ENCODE measurements at regions not wholly inside any gene's neighbourhood (a gene's known extent, or its start where the extent isn't known, plus 50 kb on each side); places are given as distances from the start of the nearest gene placed in this dataset.

GRCh38 chr12:13318231-13319015 lies 121.9 kb downstream of the EMP1 start:
- H3K4me3 ChIP-seq (ENCODE audit: low read depth, low read length, poor library complexity, severe bottlenecking): no peak overlapping the region
- H3K4me1 ChIP-seq (ENCODE audit: insufficient read depth, low read length, severe bottlenecking): no peaks in the 10 kb centered on the region
- H4K20me1 ChIP-seq (ENCODE audit: insufficient read depth, low read length): no peaks in the 10 kb centered on the region
- no peaks in the 10 kb centered on the region for H3K79me2 ChIP-seq (ENCODE audit: insufficient read depth, low read length)
- no peak for TF ChIP-seq EZH2 (IDR thresholded peaks at IDR 0.05; ENCODE audit: borderline replicate concordance, low read length)
- TF ChIP-seq, protein P1, sequence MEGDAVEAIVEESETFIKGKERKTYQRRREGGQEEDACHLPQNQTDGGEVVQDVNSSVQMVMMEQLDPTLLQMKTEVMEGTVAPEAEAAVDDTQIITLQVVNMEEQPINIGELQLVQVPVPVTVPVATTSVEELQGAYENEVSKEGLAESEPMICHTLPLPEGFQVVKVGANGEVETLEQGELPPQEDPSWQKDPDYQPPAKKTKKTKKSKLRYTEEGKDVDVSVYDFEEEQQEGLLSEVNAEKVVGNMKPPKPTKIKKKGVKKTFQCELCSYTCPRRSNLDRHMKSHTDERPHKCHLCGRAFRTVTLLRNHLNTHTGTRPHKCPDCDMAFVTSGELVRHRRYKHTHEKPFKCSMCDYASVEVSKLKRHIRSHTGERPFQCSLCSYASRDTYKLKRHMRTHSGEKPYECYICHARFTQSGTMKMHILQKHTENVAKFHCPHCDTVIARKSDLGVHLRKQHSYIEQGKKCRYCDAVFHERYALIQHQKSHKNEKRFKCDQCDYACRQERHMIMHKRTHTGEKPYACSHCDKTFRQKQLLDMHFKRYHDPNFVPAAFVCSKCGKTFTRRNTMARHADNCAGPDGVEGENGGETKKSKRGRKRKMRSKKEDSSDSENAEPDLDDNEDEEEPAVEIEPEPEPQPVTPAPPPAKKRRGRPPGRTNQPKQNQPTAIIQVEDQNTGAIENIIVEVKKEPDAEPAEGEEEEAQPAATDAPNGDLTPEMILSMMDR (IDR thresholded peaks at IDR 0.05; ENCODE audit: low read length): no peak
- no peaks in the 10 kb centered on the region for H3K9me2 ChIP-seq (ENCODE audit: low read depth, low read length)
- 0 out of 2 replicates have a peak, but pooled peaks cover 4% of the 10 kb centered on the region for H3K27me3 ChIP-seq (ENCODE audit: insufficient read depth, low read length)
- H3K27ac ChIP-seq (ENCODE audit: low read depth, low read length, poor library complexity, severe bottlenecking): no peak overlapping the region
- H3K9ac ChIP-seq (ENCODE audit: low read length): no peak overlapping the region
- no peak overlapping the region for H3K4me2 ChIP-seq (ENCODE audit: low read length)
- H3K36me3 ChIP-seq (ENCODE audit: insufficient read depth, low read length): no peaks in the 10 kb centered on the region; the same call in 1 of the 2 replicates
- no peaks in the 10 kb centered on the region for H3F3A ChIP-seq (ENCODE audit: insufficient read depth, low read length)
- no peak overlapping the region for H2AFZ ChIP-seq (ENCODE audit: low read length)
- peaks cover 8% of the 10 kb centered on the region; the same call in 1 of the 2 replicates for H3K9me3 ChIP-seq (ENCODE audit: low read length)

DNA sequence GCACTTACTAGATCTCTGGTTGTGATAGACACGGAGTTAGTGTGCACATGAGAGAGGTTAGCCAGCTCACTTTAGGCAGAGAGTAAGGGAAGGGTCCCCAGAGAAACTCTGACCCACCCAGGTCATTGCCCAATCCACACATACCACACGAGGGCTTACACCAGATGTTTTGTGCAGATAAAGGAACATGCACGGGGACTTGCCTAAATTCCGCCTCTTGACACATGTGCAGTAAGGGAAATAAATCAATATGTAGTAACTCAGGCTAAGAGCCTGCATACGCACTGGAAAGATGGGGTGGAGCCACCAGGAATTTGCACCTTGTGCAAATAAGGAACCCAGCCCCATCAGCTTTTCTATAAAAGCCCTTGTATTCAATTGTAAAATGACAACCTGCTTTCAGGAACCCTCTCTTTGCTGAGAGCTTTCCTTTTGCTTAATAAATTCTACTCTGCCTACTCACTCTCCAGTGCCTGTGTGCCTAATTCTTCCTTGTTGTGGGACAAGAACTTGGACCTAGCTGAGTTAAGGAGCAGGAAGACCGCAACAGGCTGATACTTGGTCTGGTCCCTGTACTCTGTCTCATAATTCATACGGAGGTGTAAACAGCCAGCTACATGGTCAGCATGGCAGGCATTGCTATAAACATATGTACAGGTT lies 120.2 kb downstream of the EMP1 start:
- no peak for TF ChIP-seq EZH2 (IDR thresholded peaks at IDR 0.05; ENCODE audit: borderline replicate concordance, low read length)
- TF ChIP-seq, protein P1 (IDR thresholded peaks at IDR 0.05; ENCODE audit: low read length): no peak
- H3K36me3 ChIP-seq (ENCODE audit: insufficient read depth, low read length): no peaks in the 10 kb centered on the region; the same call in 1 of the 2 replicates
- no peaks in the 10 kb centered on the region for H3K79me2 ChIP-seq (ENCODE audit: insufficient read depth, low read length)
- H3K9me3 ChIP-seq (ENCODE audit: low read length): peaks cover 8% of the 10 kb centered on the region; the same call in 1 of the 2 replicates
- H2AFZ ChIP-seq (ENCODE audit: low read length): no peak overlapping the region
- H3K9me2 ChIP-seq (ENCODE audit: low read depth, low read length): no peaks in the 10 kb centered on the region
- no peak overlapping the region for H3K4me2 ChIP-seq (ENCODE audit: low read length)
- H3K27me3 ChIP-seq (ENCODE audit: insufficient read depth, low read length): 0 out of 2 replicates have a peak, but pooled peaks cover 4% of the 10 kb centered on the region
- no peaks in the 10 kb centered on the region for H3F3A ChIP-seq (ENCODE audit: insufficient read depth, low read length)
- no peaks in the 10 kb centered on the region for H4K20me1 ChIP-seq (ENCODE audit: insufficient read depth, low read length)
- H3K9ac ChIP-seq (ENCODE audit: low read length): no peak overlapping the region
- no peaks in the 10 kb centered on the region for H3K4me1 ChIP-seq (ENCODE audit: insufficient read depth, low read length, severe bottlenecking)
- H3K27ac ChIP-seq (ENCODE audit: low read depth, low read length, poor library complexity, severe bottlenecking): no peak overlapping the region
- H3K4me3 ChIP-seq (ENCODE audit: low read depth, low read length, poor library complexity, severe bottlenecking): no peak overlapping the region

DNA sequence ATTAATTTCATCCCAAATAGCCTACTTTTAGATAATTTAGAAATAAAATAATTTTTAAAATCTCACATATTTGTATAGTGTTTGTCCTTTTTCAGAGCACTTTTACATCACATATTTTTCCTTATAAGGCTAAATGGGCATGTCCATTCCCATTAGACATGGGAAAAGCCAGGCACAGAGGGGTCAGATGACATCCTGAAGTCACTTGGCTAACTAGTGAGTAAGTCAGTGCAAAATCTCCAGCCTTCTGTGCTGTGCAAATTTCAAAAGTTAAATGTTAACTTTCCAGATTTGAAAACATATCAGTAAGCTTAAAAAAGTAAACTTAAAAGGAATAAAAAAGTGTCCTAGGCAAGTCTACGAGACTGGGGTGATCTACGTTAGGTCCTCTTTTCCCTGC lies 117.4 kb downstream of the EMP1 start:
- Histone ChIP-seq H3K27me3 (ENCODE audit: insufficient read depth, low read length) (0 out of 2 replicates have a peak, but pooled peaks cover 4% of the 10 kb centered on the region), H4K20me1 (ENCODE audit: insufficient read depth, low read length) (no peaks in the 10 kb centered on the region), H3K4me3 (ENCODE audit: low read depth, low read length, poor library complexity, severe bottlenecking) (no peak overlapping the region), H2AFZ (ENCODE audit: low read length) (no peak overlapping the region), H3K9me2 (ENCODE audit: low read depth, low read length) (no peaks in the 10 kb centered on the region), H3K36me3 (ENCODE audit: insufficient read depth, low read length) (no peaks in the 10 kb centered on the region; the same call in 1 of the 2 replicates), H3K9ac (ENCODE audit: low read length) (no peak overlapping the region), H3K4me1 (ENCODE audit: insufficient read depth, low read length, severe bottlenecking) (no peaks in the 10 kb centered on the region), H3K27ac (ENCODE audit: low read depth, low read length, poor library complexity, severe bottlenecking) (no peak overlapping the region), H3K4me2 (ENCODE audit: low read length) (no peak overlapping the region), H3K79me2 (ENCODE audit: insufficient read depth, low read length) (no peaks in the 10 kb centered on the region), H3K9me3 (ENCODE audit: low read length) (peaks cover 8% of the 10 kb centered on the region; the same call in 1 of the 2 replicates), H3F3A (ENCODE audit: insufficient read depth, low read length) (no peaks in the 10 kb centered on the region)
- no peak for TF ChIP-seq EZH2 (IDR thresholded peaks at IDR 0.05; ENCODE audit: borderline replicate concordance, low read length)
- TF ChIP-seq, protein P1 (IDR thresholded peaks at IDR 0.05; ENCODE audit: low read length): no peak

Measured in OCI-LY1 (cell line).